IgD-negative memory B cell (primary cell): ENCODE measurements at regions not wholly inside any gene's neighbourhood (a gene's known extent, or its start where the extent isn't known, plus 50 kb on each side); places are given as distances from the start of the nearest gene placed in this dataset.

Experiments
- H3K27ac Mint-ChIP-seq, 3 donors: one replicate each; pipeline ENCODE4 v1.8.0; 2020 to 2022; ENCODE audit warnings: mild to moderate bottlenecking in 3 of 3, mixed read lengths in 3 of 3, moderate library complexity in 1 of 3
- H3K27me3 Mint-ChIP-seq: one replicate; pipeline ENCODE4 v1.8.0; 2021; ENCODE audit warnings: mixed read lengths
- H3K36me3 Mint-ChIP-seq: one replicate; pipeline ENCODE4 v1.8.0; 2020; ENCODE audit warnings: mild to moderate bottlenecking, mixed read lengths
- H3K4me1 Mint-ChIP-seq, 3 donors: one replicate each; pipeline ENCODE4 v1.8.0; 2020 to 2022; ENCODE audit warnings: mixed read lengths in 3 of 3, mild to moderate bottlenecking in 1 of 3
- H3K4me3 Mint-ChIP-seq, 4 donors: one replicate each; pipeline ENCODE4 v1.8.0; 2020 to 2022; ENCODE audit warnings: mild to moderate bottlenecking in 4 of 4, mixed read lengths in 4 of 4, moderate library complexity in 3 of 4
- H3K9me3 Mint-ChIP-seq, 3 donors: one replicate each; pipeline ENCODE4 v1.8.0; 2020 to 2021; ENCODE audit warnings: mixed read lengths in 3 of 3, mild to moderate bottlenecking in 1 of 3

- Mint-ChIP-seq H3K27ac (no peak overlapping the region), H3K36me3 (no peaks in the 10 kb centered on the region), H3K27me3 (no peaks in the 10 kb centered on the region), H3K4me3 (no peak overlapping the region), H3K9me3 (no peaks in the 10 kb centered on the region), H3K4me1 (no peaks in the 10 kb centered on the region)
Measured at GRCh38 chr18:53991202-53991601, 233.3 kb downstream of the MBD2 start.

DNA sequence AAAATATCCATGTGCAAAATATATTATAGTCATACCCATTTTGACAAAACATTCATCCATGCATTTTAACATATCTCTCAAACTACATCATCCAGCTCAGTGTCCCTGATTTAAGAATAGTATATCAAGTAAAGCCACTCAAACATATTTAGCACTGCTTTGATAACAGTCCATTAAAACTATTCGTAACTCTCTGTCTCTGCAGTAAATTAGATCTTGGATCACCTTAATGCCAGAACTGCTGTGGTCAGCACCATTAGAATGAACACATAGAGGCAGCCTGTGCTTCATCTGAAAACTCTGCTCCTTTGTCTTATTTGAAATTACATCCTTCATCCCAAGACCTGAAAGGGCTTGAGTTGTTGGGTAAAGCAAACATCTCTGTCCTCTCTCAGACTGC, 234.0 kb downstream of the MBD2 start:
- no peaks in the 10 kb centered on the region for H3K9me3 Mint-ChIP-seq
- no peaks in the 10 kb centered on the region for H3K4me1 Mint-ChIP-seq
- H3K36me3 Mint-ChIP-seq = no peaks in the 10 kb centered on the region
- H3K4me3 Mint-ChIP-seq = no peak overlapping the region
- H3K27me3 Mint-ChIP-seq = no peaks in the 10 kb centered on the region
- no peak overlapping the region for H3K27ac Mint-ChIP-seq

GRCh38 chr18:53984021-53984420, 240.4 kb downstream of the MBD2 start:
- Mint-ChIP-seq H3K9me3 (peaks cover 6 to 10% (median 10%) of the 10 kb centered on the region in 3 donors), H3K27ac (no peak overlapping the region), H3K4me3 (no peak overlapping the region), H3K27me3 (peaks cover 3% of the 10 kb centered on the region), H3K4me1 (peaks cover 0 to 2% (median 0%) of the 10 kb centered on the region in 3 donors), H3K36me3 (no peaks in the 10 kb centered on the region)

- Mint-ChIP-seq H3K9me3 (peaks cover 4 to 17% (median 12%) of the 10 kb centered on the region in 3 donors), H3K4me1 (no peaks in the 10 kb centered on the region), H3K27me3 (no peaks in the 10 kb centered on the region), H3K27ac (no peak overlapping the region), H3K4me3 (no peak overlapping the region), H3K36me3 (no peaks in the 10 kb centered on the region)
Measured at GRCh38 chr18:53971331-53971730, 253.1 kb downstream of the MBD2 start.

DNA sequence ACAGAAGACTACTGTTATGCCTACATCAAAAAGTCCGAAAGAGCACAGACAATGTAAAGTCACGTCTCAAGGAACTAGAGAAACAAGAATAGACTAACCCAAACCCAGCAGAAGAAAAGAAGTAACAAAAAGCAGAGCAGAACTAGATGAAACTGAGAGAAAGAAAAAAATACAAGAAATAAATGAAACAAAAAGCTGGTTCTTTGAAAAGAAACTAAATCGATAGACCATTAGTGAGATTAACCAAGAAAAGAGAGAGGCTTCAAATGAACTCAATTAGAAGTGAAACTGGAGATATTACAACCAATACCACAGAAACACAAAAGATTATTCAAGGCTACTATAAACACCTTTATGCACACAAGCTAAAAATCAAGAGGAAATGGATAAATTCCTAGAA, 271.8 kb downstream of the MBD2 start:
- Mint-ChIP-seq H3K27ac (no peak overlapping the region), H3K4me1 (no peaks in the 10 kb centered on the region), H3K9me3 (peaks cover 0 to 3% (median 0%) of the 10 kb centered on the region in 3 donors), H3K27me3 (peaks cover 2% of the 10 kb centered on the region), H3K36me3 (no peaks in the 10 kb centered on the region), H3K4me3 (no peak overlapping the region)

DNA sequence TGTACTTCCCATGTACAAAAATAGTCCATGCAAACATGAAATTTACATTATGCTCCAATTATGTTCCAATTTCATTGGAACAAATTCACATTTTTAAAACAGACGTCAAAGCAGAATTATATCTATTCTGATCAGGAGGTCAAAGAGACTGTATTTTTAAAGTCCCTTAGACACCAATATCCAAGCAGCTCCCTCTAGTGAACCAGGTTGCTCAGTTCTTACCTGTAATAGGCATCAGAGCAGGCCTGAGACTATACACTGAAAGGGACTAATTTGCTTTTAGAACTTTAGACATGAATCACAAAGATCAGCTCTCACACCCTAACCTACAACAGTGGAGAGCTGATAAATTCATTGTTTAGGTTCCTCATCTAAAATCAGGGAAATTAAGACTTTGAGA, 273.9 kb downstream of the MBD2 start:
- Mint-ChIP-seq H3K27me3 (peaks cover 2% of the 10 kb centered on the region), H3K9me3 (peaks cover 1 to 3% (median 3%) of the 10 kb centered on the region in 3 donors), H3K4me3 (no peak overlapping the region), H3K4me1 (no peaks in the 10 kb centered on the region), H3K36me3 (peaks cover 2% of the 10 kb centered on the region), H3K27ac (no peak overlapping the region)

- H3K27ac Mint-ChIP-seq = no peak overlapping the region
- H3K4me1 Mint-ChIP-seq = no peaks in the 10 kb centered on the region
- H3K9me3 Mint-ChIP-seq = peaks cover 3 to 12% (median 5%) of the 10 kb centered on the region in 3 donors
- H3K4me3 Mint-ChIP-seq = no peak overlapping the region
- peaks cover 2% of the 10 kb centered on the region for H3K27me3 Mint-ChIP-seq
- peaks cover 2% of the 10 kb centered on the region for H3K36me3 Mint-ChIP-seq
Measured at GRCh38 chr18:53948991-53949390, 275.5 kb downstream of the MBD2 start.

DNA sequence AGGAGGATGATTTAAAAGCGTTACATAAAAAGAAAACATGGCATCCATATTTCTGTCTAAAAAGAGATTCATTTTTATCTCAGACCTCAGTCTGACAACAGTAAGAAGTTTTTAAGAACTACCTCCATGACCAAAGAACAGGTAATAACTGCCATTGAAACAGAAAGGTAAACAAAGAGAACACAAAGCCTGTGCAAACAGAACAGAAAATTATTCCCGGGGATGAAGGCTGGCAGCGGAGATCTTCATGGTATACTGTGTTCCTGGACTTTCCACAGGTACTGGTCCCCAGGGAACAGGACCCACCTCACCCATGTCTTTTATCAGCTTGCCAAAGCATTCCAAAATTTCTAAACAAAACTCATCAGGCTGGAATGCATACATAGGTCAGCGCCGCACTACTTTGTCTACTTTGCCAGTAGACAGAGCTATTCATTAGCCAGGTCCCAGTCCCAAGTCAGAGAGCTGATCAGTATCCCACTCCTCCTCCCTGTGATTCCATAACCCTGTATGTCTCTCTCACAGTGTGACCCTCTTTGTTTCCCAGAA, 277.3 kb downstream of the MBD2 start:
- peaks cover 2% of the 10 kb centered on the region for H3K36me3 Mint-ChIP-seq
- no peaks in the 10 kb centered on the region for H3K4me1 Mint-ChIP-seq
- no peaks in the 10 kb centered on the region for H3K27me3 Mint-ChIP-seq
- no peak overlapping the region for H3K4me3 Mint-ChIP-seq
- no peak overlapping the region for H3K27ac Mint-ChIP-seq
- peaks cover 3 to 11% (median 10%) of the 10 kb centered on the region in 3 donors for H3K9me3 Mint-ChIP-seq

- peaks cover 2% of the 10 kb centered on the region for H3K36me3 Mint-ChIP-seq
- H3K4me1 Mint-ChIP-seq = no peaks in the 10 kb centered on the region
- peaks cover 3 to 10% (median 9%) of the 10 kb centered on the region in 3 donors for H3K9me3 Mint-ChIP-seq
- no peak overlapping the region for H3K4me3 Mint-ChIP-seq
- H3K27me3 Mint-ChIP-seq = no peaks in the 10 kb centered on the region
- no peak overlapping the region for H3K27ac Mint-ChIP-seq
Measured at GRCh38 chr18:53946594-53946993, 277.9 kb downstream of the MBD2 start.

- peaks cover 3 to 10% (median 9%) of the 10 kb centered on the region in 3 donors for H3K9me3 Mint-ChIP-seq
- no peak overlapping the region for H3K27ac Mint-ChIP-seq
- peaks cover 2% of the 10 kb centered on the region for H3K36me3 Mint-ChIP-seq
- no peaks in the 10 kb centered on the region for H3K4me1 Mint-ChIP-seq
- H3K27me3 Mint-ChIP-seq = no peaks in the 10 kb centered on the region
- H3K4me3 Mint-ChIP-seq = no peak overlapping the region
Measured at GRCh38 chr18:53944721-53945120, 279.7 kb downstream of the MBD2 start.

- H3K4me3 Mint-ChIP-seq = no peak overlapping the region
- H3K4me1 Mint-ChIP-seq = no peaks in the 10 kb centered on the region
- H3K9me3 Mint-ChIP-seq = peaks cover 3 to 10% (median 9%) of the 10 kb centered on the region in 3 donors
- H3K27me3 Mint-ChIP-seq = no peaks in the 10 kb centered on the region
- no peak overlapping the region for H3K27ac Mint-ChIP-seq
- peaks cover 2% of the 10 kb centered on the region for H3K36me3 Mint-ChIP-seq
Measured at GRCh38 chr18:53943326-53943860, 281.1 kb downstream of the MBD2 start.

DNA sequence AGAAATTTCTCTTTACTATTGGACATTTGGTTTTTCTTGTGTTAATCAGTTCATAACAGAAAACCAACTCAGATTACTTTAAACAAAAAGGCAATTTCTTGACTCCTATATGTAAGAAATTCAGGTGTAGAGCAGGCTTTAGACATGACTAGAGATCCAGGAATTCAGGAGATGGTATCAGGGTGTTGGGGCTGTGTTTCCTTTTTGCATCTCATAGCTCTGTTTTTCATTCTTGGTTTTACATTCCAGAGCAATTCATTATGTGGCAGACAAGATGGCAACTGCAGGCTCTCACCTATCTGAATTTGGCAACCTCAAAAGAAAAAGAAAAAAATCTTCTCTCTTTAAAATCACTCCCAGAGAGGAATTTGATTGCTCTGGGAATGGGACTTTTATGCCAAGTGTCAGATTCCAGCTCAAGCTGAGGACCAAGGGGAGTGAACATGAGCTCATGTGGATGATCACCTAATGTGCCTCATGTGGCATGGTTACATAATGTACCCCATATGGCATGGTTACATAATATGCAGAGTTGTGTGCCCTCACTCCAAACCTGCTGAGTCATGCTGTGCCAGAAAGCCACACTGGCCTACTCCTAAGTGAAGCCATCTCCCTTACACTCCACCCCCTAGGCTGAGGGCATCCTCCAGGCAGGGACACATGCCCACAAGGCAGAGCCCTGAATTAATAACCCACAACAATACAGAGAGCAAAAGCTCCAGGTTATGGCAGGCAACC, 282.7 kb downstream of the MBD2 start:
- Mint-ChIP-seq H3K9me3 (peaks cover 0 to 10% (median 9%) of the 10 kb centered on the region in 3 donors), H3K27ac (no peak overlapping the region), H3K36me3 (peaks cover 2% of the 10 kb centered on the region), H3K4me3 (peak overlapping the region in 1 of 4 donors; percentile 52), H3K4me1 (no peaks in the 10 kb centered on the region), H3K27me3 (peaks cover under 1% of the 10 kb centered on the region)

- H3K36me3 Mint-ChIP-seq = no peaks in the 10 kb centered on the region
- H3K27me3 Mint-ChIP-seq = peaks cover 2% of the 10 kb centered on the region
- no peak overlapping the region for H3K4me3 Mint-ChIP-seq
- no peak overlapping the region for H3K27ac Mint-ChIP-seq
- H3K4me1 Mint-ChIP-seq = no peaks in the 10 kb centered on the region
- H3K9me3 Mint-ChIP-seq = no peaks in the 10 kb centered on the region
Measured at GRCh38 chr18:53937037-53937436, 287.4 kb downstream of the MBD2 start.

DNA sequence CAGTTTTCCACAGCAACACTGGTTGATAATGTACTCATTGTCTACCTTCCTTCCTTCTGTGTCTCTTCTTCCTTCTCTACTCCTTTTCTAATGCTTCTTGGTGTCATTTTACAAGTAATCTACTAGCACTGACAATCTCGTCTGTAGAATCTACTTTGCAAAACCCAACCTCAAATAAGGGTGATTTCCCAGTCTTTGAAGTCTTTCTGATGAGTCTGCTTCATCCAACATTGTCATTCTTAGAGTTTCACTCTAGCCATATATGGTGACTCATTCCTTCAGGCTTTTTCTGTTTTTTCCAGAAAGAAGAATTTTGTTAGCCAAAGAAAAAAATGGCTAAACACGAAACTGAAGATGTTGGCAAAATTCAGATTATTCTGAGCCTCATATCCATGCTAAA, 288.7 kb downstream of the MBD2 start:
- Mint-ChIP-seq H3K27ac (no peak overlapping the region), H3K36me3 (no peaks in the 10 kb centered on the region), H3K4me3 (no peak overlapping the region), H3K9me3 (peaks cover 0 to 2% (median 0%) of the 10 kb centered on the region in 3 donors), H3K27me3 (peaks cover 2% of the 10 kb centered on the region), H3K4me1 (no peaks in the 10 kb centered on the region)

- Mint-ChIP-seq H3K4me3 (no peak overlapping the region), H3K36me3 (no peaks in the 10 kb centered on the region), H3K4me1 (no peaks in the 10 kb centered on the region), H3K27ac (no peak overlapping the region), H3K27me3 (peaks cover 2% of the 10 kb centered on the region), H3K9me3 (peaks cover 0 to 2% (median 0%) of the 10 kb centered on the region in 3 donors)
Measured at GRCh38 chr18:53935399-53935798, 289.1 kb downstream of the MBD2 start.
